HCT116 (cell line): ENCODE measurements at regions not wholly inside any gene's neighbourhood (a gene's known extent, or its start where the extent isn't known, plus 50 kb on each side); places are given as distances from the start of the nearest gene placed in this dataset.

Experiments used
- ATAC-seq: fragments of 200-7000 bp; cut with Tn5 transposase; 2 replicates; pipeline ENCODE4 v1.9.1; 2020; ENCODE audit warnings: mild to moderate bottlenecking, moderate library complexity
- BruUV-seq: library from RNA; stranded (reverse); fragments of 400-500 nt; replicated peaks from 2 replicates; lab custom pipeline; 2021; lab: Mats Ljungman, UMichigan
- CTCF ChIA-PET: fragments of 300-600 bp; sonication (Branson Sonifier 250); formaldehyde crosslinking; loops from one replicate; lab custom pipeline; 2021; ENCODE audit warnings: antibody characterized with exemption; lab: Charles Lee
- POLR2A ChIA-PET: fragments of 300-600, 350-600 bp; sonication (Branson Sonifier 250); formaldehyde crosslinking; loops from one replicate; lab custom pipeline; 2021; ENCODE audit warnings: antibody characterized with exemption; lab: Charles Lee
- RAD21 ChIA-PET, 2 experiments: fragments of 300-600 bp; sonication (Branson Sonifier 250); formaldehyde crosslinking; loops; one replicate each; lab custom pipeline; 2023; ENCODE audit warnings: low total read pairs in 2 of 2; ENCODE audit not compliant: uncharacterized antibody in 2 of 2, unreplicated experiment in 2 of 2, low non-redundant PET in 1 of 2; lab: Charles Lee
- DNase-seq: peaks from one replicate; pipeline ENCODE4 v3.0.0-alpha.2; 2010; ENCODE audit warnings: low read depth, low spot score
- H2AFZ ChIP-seq: fragments of 200-600 bp; shearing (Covaris generic), sonication (generic); 2 replicates; pipeline ENCODE4 v1.6.1; 2017; ENCODE audit warnings: low read depth, mixed run types, mixed read lengths, antibody characterized with exemption, low read length; ENCODE audit not compliant: poor library complexity, severe bottlenecking
- H3K27ac ChIP-seq: 2 replicates; pipeline ENCODE4 v1.5.1; 2012; ENCODE audit warnings: low read depth, low read length
- H3K27me3 ChIP-seq: fragments of 200-600 bp; sonication (generic); 2 replicates; pipeline ENCODE4 v1.6.1; 2016; ENCODE audit warnings: mixed run types, low read length, mixed read lengths; ENCODE audit not compliant: insufficient read depth
- H3K36me3 ChIP-seq, 2 experiments: fragments of 200-500 bp in 1 of 2; fragments of 200-600 bp in 1 of 2; sonication (Bioruptor generic) in 1 of 2; sonication (generic) in 1 of 2; 2 replicates each; pipeline versions ENCODE4 v1.5.1 to v1.6.1; 2014 to 2016; ENCODE audit warnings: low read length in 2 of 2, inconsistent platforms in 1 of 2, mixed read lengths in 1 of 2, mixed run types in 1 of 2; ENCODE audit not compliant: insufficient read depth in 2 of 2, control insufficient read depth in 1 of 2
- H3K4me1 ChIP-seq, 2 experiments: fragments of 200-600 bp in 1 of 2; sonication (generic) in 1 of 2; 2 replicates each; pipeline versions ENCODE4 v1.5.1 to v1.6.1; 2012 to 2017; ENCODE audit warnings: low read length in 2 of 2, inconsistent platforms in 1 of 2, mild to moderate bottlenecking in 1 of 2, mixed read lengths in 1 of 2, mixed run types in 1 of 2, moderate library complexity in 1 of 2; ENCODE audit not compliant: insufficient read depth in 2 of 2, control insufficient read depth in 1 of 2
- H3K4me2 ChIP-seq: fragments of 200-600 bp; sonication (generic); 2 replicates; pipeline ENCODE4 v1.6.1; 2017; ENCODE audit warnings: mixed run types, low read length, mixed read lengths
- H3K4me3 ChIP-seq, 2 experiments: fragments of 200-600 bp in 1 of 2; sonication (generic) in 1 of 2; replicated peaks in 1 of 2; 2 replicates each; pipeline ENCODE4 v1.5.1; 2011 to 2016; ENCODE audit warnings: low read length in 2 of 2, control low read depth in 1 of 2, low read depth in 1 of 2, mild to moderate bottlenecking in 1 of 2, mixed read lengths in 1 of 2, mixed run types in 1 of 2
- H3K79me2 ChIP-seq: fragments of 200-600 bp; sonication (generic); 2 replicates; pipeline ENCODE4 v1.6.1; 2017; ENCODE audit warnings: mild to moderate bottlenecking, mixed run types, low read length, moderate library complexity, mixed read lengths; ENCODE audit not compliant: insufficient read depth
- H3K9ac ChIP-seq: fragments of 200-600 bp; sonication (generic); 2 replicates; pipeline ENCODE4 v1.6.1; 2016; ENCODE audit warnings: low read length, mixed read lengths
- H3K9me2 ChIP-seq: fragments of 200-600 bp; sonication (generic), shearing (Covaris generic); 2 replicates; pipeline ENCODE4 v1.6.1; 2017; ENCODE audit warnings: mixed run types, mild to moderate bottlenecking, moderate library complexity; ENCODE audit not compliant: insufficient read depth
- H3K9me3 ChIP-seq, 2 experiments: fragments of 200-500 bp in 1 of 2; fragments of 200-600 bp in 1 of 2; sonication (Bioruptor generic) in 1 of 2; sonication (generic) in 1 of 2; 2 replicates each; pipeline ENCODE4 v1.6.1; 2014 to 2017; ENCODE audit warnings: low read length in 2 of 2, mixed read lengths in 2 of 2, inconsistent platforms in 1 of 2, low read depth in 1 of 2, mild to moderate bottlenecking in 1 of 2, mixed run types in 1 of 2, moderate library complexity in 1 of 2; ENCODE audit not compliant: control insufficient read depth in 1 of 2, insufficient read depth in 1 of 2
- H4K20me1 ChIP-seq: fragments of 200-600 bp; sonication (generic), shearing (Covaris generic); 2 replicates; pipeline ENCODE4 v1.6.1; 2017; ENCODE audit warnings: mixed run types, mild to moderate bottlenecking, moderate library complexity; ENCODE audit not compliant: insufficient read depth
- CEBPB ChIP-seq: IDR thresholded peaks from 2 replicates; pipeline ENCODE4 v1.6.1; 2012; ENCODE audit warnings: low read depth
- EGR1 ChIP-seq: IDR thresholded peaks from 2 replicates; pipeline ENCODE4 v1.6.1; 2012; ENCODE audit warnings: low read depth
- ELF1 ChIP-seq: IDR thresholded peaks from 2 replicates; pipeline ENCODE4 v1.6.1; 2012; ENCODE audit warnings: low read depth, borderline replicate concordance
- EZH2 ChIP-seq: fragments of 200-600 bp; sonication (generic); IDR thresholded peaks from 2 replicates; pipeline ENCODE4 v1.6.1; 2017; ENCODE audit warnings: antibody characterized with exemption, mixed run types
- FOSL1 ChIP-seq: IDR thresholded peaks from 2 replicates; pipeline ENCODE4 v1.6.1; 2012; ENCODE audit warnings: low read depth
- JUND ChIP-seq: IDR thresholded peaks from 2 replicates; pipeline ENCODE4 v1.6.1; 2012
- POLR2AphosphoS5 ChIP-seq: IDR thresholded peaks from 2 replicates; pipeline ENCODE4 v1.6.1; 2011; ENCODE audit warnings: mild to moderate bottlenecking, low read depth, low read length, moderate library complexity
- SIN3A ChIP-seq: IDR thresholded peaks from 2 replicates; pipeline ENCODE4 v1.6.1; 2012; ENCODE audit warnings: low read depth
- SP1 ChIP-seq: IDR thresholded peaks from 2 replicates; pipeline ENCODE4 v1.6.1; 2012; ENCODE audit warnings: low read depth
- ZBTB33 ChIP-seq: IDR thresholded peaks from 2 replicates; pipeline ENCODE4 v1.6.1; 2011; ENCODE audit warnings: mild to moderate bottlenecking, low read length, moderate library complexity; ENCODE audit not compliant: insufficient replicate concordance; ENCODE audit errors: extremely low read depth
- intact Hi-C: fragments of 100-400 bp; cut with micrococcal nuclease; formaldehyde crosslinking; loops from 2 replicates; pipeline ENCODE4 v1.10.0; 2022
- TF ChIP-seq, protein P1 (sequence below): IDR thresholded peaks from 2 replicates; pipeline ENCODE4 v1.6.1; 2012
- TF ChIP-seq, protein P2 (sequence below): IDR thresholded peaks from 2 replicates; pipeline ENCODE4 v1.6.1; 2012; ENCODE audit warnings: low read depth

DNA sequence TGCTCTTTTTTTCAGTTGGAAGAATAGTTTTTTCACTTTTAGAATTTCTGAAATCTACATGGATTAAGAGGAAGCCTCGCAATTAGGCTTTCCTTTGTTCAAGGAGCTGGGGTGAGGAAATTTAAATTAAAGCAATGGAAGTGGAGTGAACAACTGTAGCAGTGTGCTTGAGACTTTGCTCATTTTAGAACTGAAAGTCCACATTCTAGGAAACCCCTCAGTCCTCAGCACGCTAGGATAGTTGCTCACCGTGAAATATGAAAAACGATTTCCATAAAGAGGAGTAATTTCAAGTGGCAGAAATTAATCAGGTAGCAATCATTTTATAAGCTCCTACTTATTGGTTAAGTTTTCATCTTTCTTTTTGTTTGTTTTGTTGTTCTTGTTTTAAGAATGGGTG lies 243.0 kb upstream of the ITGA1 start:
- intact Hi-C loops: no loop called here
- CTCF ChIA-PET: no interaction called here

GRCh38 chr5:52554293-52554692 lies 233.4 kb upstream of the ITGA1 start:
- Histone ChIP-seq H3K4me1 (no peaks in the 10 kb centered on the region), H3K9me2 (no peaks in the 10 kb centered on the region), H3K27ac (no peak overlapping the region), H3K9ac (no peak overlapping the region), H3K36me3 (no peaks in the 10 kb centered on the region; a peak in 1 of 4 replicates), H4K20me1 (no peaks in the 10 kb centered on the region), H3K9me3 (no peaks in the 10 kb centered on the region), H3K27me3 (no peaks in the 10 kb centered on the region), H3K4me3 (no peak overlapping the region), H2AFZ (no peak overlapping the region), H3K4me2 (no peak overlapping the region), H3K79me2 (no peaks in the 10 kb centered on the region)
- POLR2A ChIA-PET: no interaction called here
- no TSS peak for BruUV-seq
- CTCF ChIA-PET: no interaction called here
- RAD21 ChIA-PET: no interaction called here
- intact Hi-C loops: no loop called here
- ATAC-seq (no peak), DNase-seq (no peak)
- no peak for TF ChIP-seq FOSL1
- TF ChIP-seq EZH2: no peak
- TF ChIP-seq CEBPB: no peak
- TF ChIP-seq EGR1: no peak
- no peak for TF ChIP-seq SIN3A
- TF ChIP-seq JUND: no peak
- TF ChIP-seq, protein P1, sequence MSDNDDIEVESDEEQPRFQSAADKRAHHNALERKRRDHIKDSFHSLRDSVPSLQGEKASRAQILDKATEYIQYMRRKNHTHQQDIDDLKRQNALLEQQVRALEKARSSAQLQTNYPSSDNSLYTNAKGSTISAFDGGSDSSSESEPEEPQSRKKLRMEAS: no peak
- TF ChIP-seq ELF1: no peak
- no peak for TF ChIP-seq ZBTB33
- no peak for TF ChIP-seq POLR2AphosphoS5
- TF ChIP-seq SP1: no peak

More for the DNA sequence above, 243.0 kb upstream of the ITGA1 start:
- no peaks in the 10 kb centered on the region for H3K27me3 ChIP-seq
- no peaks in the 10 kb centered on the region for H3K4me1 ChIP-seq
- no peak overlapping the region for H3K27ac ChIP-seq
- H2AFZ ChIP-seq: no peak overlapping the region
- RAD21 ChIA-PET: no interaction called here
- H3K9me2 ChIP-seq: no peaks in the 10 kb centered on the region
- TF ChIP-seq, protein P2, sequence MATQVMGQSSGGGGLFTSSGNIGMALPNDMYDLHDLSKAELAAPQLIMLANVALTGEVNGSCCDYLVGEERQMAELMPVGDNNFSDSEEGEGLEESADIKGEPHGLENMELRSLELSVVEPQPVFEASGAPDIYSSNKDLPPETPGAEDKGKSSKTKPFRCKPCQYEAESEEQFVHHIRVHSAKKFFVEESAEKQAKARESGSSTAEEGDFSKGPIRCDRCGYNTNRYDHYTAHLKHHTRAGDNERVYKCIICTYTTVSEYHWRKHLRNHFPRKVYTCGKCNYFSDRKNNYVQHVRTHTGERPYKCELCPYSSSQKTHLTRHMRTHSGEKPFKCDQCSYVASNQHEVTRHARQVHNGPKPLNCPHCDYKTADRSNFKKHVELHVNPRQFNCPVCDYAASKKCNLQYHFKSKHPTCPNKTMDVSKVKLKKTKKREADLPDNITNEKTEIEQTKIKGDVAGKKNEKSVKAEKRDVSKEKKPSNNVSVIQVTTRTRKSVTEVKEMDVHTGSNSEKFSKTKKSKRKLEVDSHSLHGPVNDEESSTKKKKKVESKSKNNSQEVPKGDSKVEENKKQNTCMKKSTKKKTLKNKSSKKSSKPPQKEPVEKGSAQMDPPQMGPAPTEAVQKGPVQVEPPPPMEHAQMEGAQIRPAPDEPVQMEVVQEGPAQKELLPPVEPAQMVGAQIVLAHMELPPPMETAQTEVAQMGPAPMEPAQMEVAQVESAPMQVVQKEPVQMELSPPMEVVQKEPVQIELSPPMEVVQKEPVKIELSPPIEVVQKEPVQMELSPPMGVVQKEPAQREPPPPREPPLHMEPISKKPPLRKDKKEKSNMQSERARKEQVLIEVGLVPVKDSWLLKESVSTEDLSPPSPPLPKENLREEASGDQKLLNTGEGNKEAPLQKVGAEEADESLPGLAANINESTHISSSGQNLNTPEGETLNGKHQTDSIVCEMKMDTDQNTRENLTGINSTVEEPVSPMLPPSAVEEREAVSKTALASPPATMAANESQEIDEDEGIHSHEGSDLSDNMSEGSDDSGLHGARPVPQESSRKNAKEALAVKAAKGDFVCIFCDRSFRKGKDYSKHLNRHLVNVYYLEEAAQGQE: no peak
- TF ChIP-seq SP1: no peak
- TF ChIP-seq FOSL1: no peak
- TF ChIP-seq, all 23 proteins: peak for 0
- H3K9ac ChIP-seq: no peak overlapping the region
- no peak for DNase-seq
- no TSS peak for BruUV-seq
- no peaks in the 10 kb centered on the region for H3K36me3 ChIP-seq
- H3K4me2 ChIP-seq: no peak overlapping the region
- ATAC-seq: no peak
- POLR2A ChIA-PET: no interaction called here
- H4K20me1 ChIP-seq: no peaks in the 10 kb centered on the region
- no peaks in the 10 kb centered on the region for H3K79me2 ChIP-seq
- H3K4me3 ChIP-seq: no peak overlapping the region
- H3K9me3 ChIP-seq: no peaks in the 10 kb centered on the region
